Esophagus muscularis mucosa (tissue), 4 donors: ENCODE measurements at regions not wholly inside any gene's neighbourhood (a gene's known extent, or its start where the extent isn't known, plus 50 kb on each side); places are given as distances from the start of the nearest gene placed in this dataset.

Experiments used
- EP300 ChIP-seq: sonication (generic); formaldehyde crosslinking; IDR thresholded peaks from one replicate; pipeline ENCODE4 v1.6.1; 2017; ENCODE audit warnings: antibody characterized with exemption
- POLR2A ChIP-seq: fragments of 450-650 bp; IDR thresholded peaks from one replicate; pipeline ENCODE4 v1.6.1; 2017; ENCODE audit warnings: antibody characterized with exemption, moderate library complexity, mild to moderate bottlenecking, low read depth
- POLR2AphosphoS5 ChIP-seq, 2 donors: sonication (generic); formaldehyde crosslinking; IDR thresholded peaks; one replicate each; pipeline ENCODE4 v1.6.1; 2017; ENCODE audit warnings: antibody characterized with exemption in 2 of 2
- TF ChIP-seq, protein P1 (sequence below), 3 experiments: fragments of 200-600 bp in 2 of 3; fragments of 450-650 bp in 1 of 3; sonication (generic) in 2 of 3; IDR thresholded peaks; one replicate each; pipeline ENCODE4 v1.5.1; 2017 to 2019; ENCODE audit warnings: antibody characterized with exemption in 3 of 3, mild to moderate bottlenecking in 2 of 3, moderate library complexity in 1 of 3

GRCh38 chr14:40599725-40600124 lies 1007.0 kb upstream of the LRFN5 start:
- TF ChIP-seq POLR2A (no peak), POLR2AphosphoS5 (IDR thresholded peaks at IDR 0.05) (no peak), EP300 (no peak)
- TF ChIP-seq, protein P1, sequence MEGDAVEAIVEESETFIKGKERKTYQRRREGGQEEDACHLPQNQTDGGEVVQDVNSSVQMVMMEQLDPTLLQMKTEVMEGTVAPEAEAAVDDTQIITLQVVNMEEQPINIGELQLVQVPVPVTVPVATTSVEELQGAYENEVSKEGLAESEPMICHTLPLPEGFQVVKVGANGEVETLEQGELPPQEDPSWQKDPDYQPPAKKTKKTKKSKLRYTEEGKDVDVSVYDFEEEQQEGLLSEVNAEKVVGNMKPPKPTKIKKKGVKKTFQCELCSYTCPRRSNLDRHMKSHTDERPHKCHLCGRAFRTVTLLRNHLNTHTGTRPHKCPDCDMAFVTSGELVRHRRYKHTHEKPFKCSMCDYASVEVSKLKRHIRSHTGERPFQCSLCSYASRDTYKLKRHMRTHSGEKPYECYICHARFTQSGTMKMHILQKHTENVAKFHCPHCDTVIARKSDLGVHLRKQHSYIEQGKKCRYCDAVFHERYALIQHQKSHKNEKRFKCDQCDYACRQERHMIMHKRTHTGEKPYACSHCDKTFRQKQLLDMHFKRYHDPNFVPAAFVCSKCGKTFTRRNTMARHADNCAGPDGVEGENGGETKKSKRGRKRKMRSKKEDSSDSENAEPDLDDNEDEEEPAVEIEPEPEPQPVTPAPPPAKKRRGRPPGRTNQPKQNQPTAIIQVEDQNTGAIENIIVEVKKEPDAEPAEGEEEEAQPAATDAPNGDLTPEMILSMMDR (IDR thresholded peaks at IDR 0.05), result no peak
